GM12872 (cell line): ENCODE measurements at regions not wholly inside any gene's neighbourhood (a gene's known extent, or its start where the extent isn't known, plus 50 kb on each side); places are given as distances from the start of the nearest gene placed in this dataset.

Experiments
- TF ChIP-seq, protein P1 (sequence below): IDR thresholded peaks from 3 replicates; pipeline ENCODE4 v1.5.1; 2011; ENCODE audit warnings: low read depth, mild to moderate bottlenecking, low read length, moderate library complexity; ENCODE audit not compliant: insufficient read depth

DNA sequence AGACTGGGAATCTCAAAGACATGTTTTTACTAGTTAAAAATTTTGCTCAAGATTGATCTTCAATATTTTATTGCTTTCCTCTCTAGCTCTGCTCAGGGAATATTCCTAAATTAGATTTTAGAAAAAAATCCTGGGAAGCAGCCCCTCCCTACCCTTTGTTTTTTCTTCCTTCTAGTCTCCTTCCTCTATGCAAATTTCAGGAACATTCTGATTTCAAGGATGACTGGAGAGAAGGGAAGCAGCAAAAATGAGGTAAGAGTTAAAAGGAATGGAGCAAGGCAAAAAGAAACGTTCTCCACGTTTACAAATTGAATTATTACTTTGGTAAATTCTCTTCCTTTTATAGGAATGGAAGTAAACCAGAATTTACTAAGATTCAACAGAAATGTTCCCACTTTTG, 493.4 kb upstream of the TUSC1 start:
- TF ChIP-seq, protein P1, sequence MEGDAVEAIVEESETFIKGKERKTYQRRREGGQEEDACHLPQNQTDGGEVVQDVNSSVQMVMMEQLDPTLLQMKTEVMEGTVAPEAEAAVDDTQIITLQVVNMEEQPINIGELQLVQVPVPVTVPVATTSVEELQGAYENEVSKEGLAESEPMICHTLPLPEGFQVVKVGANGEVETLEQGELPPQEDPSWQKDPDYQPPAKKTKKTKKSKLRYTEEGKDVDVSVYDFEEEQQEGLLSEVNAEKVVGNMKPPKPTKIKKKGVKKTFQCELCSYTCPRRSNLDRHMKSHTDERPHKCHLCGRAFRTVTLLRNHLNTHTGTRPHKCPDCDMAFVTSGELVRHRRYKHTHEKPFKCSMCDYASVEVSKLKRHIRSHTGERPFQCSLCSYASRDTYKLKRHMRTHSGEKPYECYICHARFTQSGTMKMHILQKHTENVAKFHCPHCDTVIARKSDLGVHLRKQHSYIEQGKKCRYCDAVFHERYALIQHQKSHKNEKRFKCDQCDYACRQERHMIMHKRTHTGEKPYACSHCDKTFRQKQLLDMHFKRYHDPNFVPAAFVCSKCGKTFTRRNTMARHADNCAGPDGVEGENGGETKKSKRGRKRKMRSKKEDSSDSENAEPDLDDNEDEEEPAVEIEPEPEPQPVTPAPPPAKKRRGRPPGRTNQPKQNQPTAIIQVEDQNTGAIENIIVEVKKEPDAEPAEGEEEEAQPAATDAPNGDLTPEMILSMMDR = no peak

DNA sequence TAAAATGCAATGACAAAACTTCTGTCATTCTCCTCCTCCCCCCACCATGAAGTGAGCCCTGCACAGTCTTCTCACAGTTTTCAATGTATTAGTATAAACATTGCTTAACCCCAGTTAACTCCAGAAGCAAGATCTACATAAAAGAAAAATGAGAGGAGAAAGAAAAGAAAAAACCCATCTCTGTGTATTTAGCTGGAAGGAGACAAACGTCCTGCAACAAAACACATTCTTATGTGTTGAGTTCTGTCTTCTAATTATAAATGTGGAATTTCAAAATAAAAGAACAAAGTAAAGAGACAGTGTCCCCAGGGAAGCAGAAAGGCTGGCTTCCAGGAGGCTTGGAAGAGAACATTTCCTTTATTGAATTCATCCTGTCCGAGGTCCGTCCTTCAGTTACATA, 491.9 kb upstream of the TUSC1 start:
- TF ChIP-seq, protein P1 = no peak

DNA sequence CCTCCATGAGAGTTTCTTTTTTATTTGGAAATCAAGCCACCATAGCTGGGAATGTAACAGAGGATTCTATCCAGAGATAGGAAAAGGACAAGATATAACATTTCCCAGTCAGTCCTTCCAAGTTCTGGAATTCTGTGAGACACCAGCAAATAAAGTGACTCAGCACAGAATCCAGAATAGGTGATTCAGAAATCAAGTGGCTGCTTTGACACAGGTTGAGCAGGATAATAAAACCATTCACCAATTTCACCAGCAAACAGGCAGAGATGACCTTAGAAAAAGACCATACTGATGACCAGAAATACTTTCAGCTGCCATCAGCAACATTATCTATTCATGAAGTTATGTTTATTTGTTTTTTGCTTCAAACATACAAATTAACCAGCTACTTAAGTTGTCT, 491.5 kb upstream of the TUSC1 start:
- TF ChIP-seq, protein P1 = no peak

DNA sequence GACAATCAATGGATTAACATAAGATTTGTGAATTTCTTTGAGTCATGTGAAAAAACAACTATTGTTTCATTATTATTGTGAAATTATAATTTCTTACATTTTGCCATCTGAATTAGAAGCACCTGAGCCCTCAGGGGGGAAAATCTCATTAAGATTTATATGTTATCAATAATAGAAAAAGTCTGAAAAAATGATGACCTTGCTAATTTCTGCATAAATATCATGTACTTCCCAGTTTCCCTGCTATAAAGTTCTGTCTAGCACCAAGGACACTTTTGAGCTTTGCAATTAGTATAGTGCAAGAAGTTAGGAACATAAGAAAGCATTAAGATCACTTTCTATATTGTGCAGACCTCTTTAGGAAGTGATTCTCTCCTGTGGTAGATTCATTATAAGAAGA, 488.3 kb upstream of the TUSC1 start:
- TF ChIP-seq, protein P1 = no peak

- TF ChIP-seq, protein P1 = no peak
Measured at GRCh38 chr9:26165426-26165825, 487.2 kb upstream of the TUSC1 start.

DNA sequence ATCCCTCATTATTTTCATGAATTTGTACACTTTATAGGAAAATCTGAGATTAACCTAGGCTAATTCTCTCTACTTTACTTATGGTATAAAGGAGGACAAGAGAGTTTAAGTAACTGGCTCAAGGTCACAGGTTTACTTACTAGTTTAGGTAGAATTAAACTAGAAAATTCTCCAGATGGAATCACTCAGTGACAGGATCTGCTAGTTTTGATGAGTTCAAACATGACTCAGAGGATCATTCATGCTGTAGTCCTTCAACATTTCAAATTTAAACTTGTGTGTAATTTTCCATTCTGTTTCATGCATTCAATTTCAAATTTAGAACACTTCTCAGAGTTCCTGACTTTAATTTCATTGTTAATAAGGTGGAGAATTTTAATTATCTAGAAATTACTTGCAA, 485.7 kb upstream of the TUSC1 start:
- TF ChIP-seq, protein P1 = no peak

GRCh38 chr9:26159575-26160392, 481.5 kb upstream of the TUSC1 start:
- TF ChIP-seq, protein P1 = no peak
